Colonic mucosa (tissue), 4 donors: ENCODE measurements at regions not wholly inside any gene's neighbourhood (a gene's known extent, or its start where the extent isn't known, plus 50 kb on each side); places are given as distances from the start of the nearest gene placed in this dataset.
"Not testable (repeated sequence)": the region's sequence is repeated elsewhere in the genome, so short reads cannot be mapped to it uniquely, and the experiment has no call there.

Experiments
- DNase-seq: peaks from one replicate; pipeline ENCODE4 v3.0.0-alpha.2; 2020
- H3K27ac ChIP-seq: fragments of 200-600 bp; one replicate; pipeline ENCODE4 v1.8.0; 2021
- H3K27me3 ChIP-seq: fragments of 200-600 bp; one replicate; pipeline ENCODE4 v1.8.0; 2021
- H3K36me3 ChIP-seq: fragments of 200-600 bp; one replicate; pipeline ENCODE4 v1.8.0; 2021
- H3K4me1 ChIP-seq: fragments of 200-600 bp; one replicate; pipeline ENCODE4 v1.8.0; 2021; ENCODE audit warnings: mild to moderate bottlenecking
- H3K4me3 ChIP-seq: fragments of 200-600 bp; one replicate; pipeline ENCODE4 v1.8.0; 2021
- H3K9ac ChIP-seq, 2 donors: one replicate each; pipeline ENCODE4 v1.7.0; 2013; ENCODE audit warnings: control low read depth in 2 of 2, low read depth in 2 of 2, low read length in 2 of 2
- H3K9me3 ChIP-seq: fragments of 200-600 bp; one replicate; pipeline ENCODE4 v1.8.0; 2021
- intact Hi-C: fragments of 100-400 bp; cut with DNase I; formaldehyde crosslinking; loops from one replicate; pipeline ENCODE4 v1.14.1; 2022
- TF ChIP-seq, protein P1 (sequence below): fragments of 200-600 bp; IDR thresholded peaks from one replicate; pipeline ENCODE4 v1.8.0; 2022; ENCODE audit warnings: antibody characterized with exemption, mild to moderate bottlenecking
- donor health status: healthy.
- donor health status: DM: no; HTN: no; CAD: no.
- donor health status: DM: no; HTN: no; CAD: no.

GRCh38 chrX:84748965-84749656, 246.9 kb upstream of the HDX start:
- intact Hi-C loops: no loop called here
- TF ChIP-seq, protein P1, sequence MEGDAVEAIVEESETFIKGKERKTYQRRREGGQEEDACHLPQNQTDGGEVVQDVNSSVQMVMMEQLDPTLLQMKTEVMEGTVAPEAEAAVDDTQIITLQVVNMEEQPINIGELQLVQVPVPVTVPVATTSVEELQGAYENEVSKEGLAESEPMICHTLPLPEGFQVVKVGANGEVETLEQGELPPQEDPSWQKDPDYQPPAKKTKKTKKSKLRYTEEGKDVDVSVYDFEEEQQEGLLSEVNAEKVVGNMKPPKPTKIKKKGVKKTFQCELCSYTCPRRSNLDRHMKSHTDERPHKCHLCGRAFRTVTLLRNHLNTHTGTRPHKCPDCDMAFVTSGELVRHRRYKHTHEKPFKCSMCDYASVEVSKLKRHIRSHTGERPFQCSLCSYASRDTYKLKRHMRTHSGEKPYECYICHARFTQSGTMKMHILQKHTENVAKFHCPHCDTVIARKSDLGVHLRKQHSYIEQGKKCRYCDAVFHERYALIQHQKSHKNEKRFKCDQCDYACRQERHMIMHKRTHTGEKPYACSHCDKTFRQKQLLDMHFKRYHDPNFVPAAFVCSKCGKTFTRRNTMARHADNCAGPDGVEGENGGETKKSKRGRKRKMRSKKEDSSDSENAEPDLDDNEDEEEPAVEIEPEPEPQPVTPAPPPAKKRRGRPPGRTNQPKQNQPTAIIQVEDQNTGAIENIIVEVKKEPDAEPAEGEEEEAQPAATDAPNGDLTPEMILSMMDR: no peak
- Histone ChIP-seq H3K36me3 (no peaks in the 10 kb centered on the region), H3K9me3 (no peaks in the 10 kb centered on the region), H3K27ac (no peak overlapping the region), H3K27me3 (no peaks in the 10 kb centered on the region), H3K4me3 (no peak overlapping the region), H3K9ac (no peak overlapping the region), H3K4me1 (no peaks in the 10 kb centered on the region)
- DNase-seq: no peak

DNA sequence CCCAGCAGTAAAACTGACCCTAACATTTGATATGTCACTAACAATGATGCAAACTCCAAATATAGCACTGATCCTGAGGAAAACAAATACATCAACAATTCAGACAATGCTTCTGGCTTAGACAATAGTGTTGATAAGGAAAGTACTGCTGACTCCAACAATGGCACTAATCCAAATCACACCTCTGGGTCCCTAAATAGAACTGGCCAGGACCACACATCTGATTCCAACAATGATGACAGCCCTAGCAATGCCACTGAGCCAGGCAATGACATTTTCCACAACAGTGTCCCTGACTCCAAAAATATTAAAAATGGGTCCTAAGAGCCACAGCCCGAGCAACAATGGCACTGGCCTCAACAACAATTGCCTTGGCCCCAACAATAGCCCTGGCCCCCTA, 243.1 kb upstream of the APOOL start:
- TF ChIP-seq, protein P1: no peak
- intact Hi-C loops: no loop called here

GRCh38 chrX:84796321-84796720, 207.4 kb upstream of the APOOL start:
- H3K36me3 ChIP-seq: no peaks in the 10 kb centered on the region
- no peaks in the 10 kb centered on the region for H3K9me3 ChIP-seq
- TF ChIP-seq, protein P1: no peak
- no peak overlapping the region for H3K4me3 ChIP-seq
- no peak overlapping the region for H3K9ac ChIP-seq
- no peaks in the 10 kb centered on the region for H3K27me3 ChIP-seq
- DNase-seq: no peak
- H3K27ac ChIP-seq: no peak overlapping the region
- intact Hi-C loops: no loop called here
- H3K4me1 ChIP-seq: no peaks in the 10 kb centered on the region

More for the DNA sequence above, 243.1 kb upstream of the APOOL start:
- Histone ChIP-seq H3K27me3 (no peaks in the 10 kb centered on the region), H3K9me3 (no peaks in the 10 kb centered on the region), H3K27ac (no peak overlapping the region), H3K4me1 (no peaks in the 10 kb centered on the region), H3K9ac (no peak overlapping the region), H3K4me3 (no peak overlapping the region), H3K36me3 (no peaks in the 10 kb centered on the region)
- no peak for DNase-seq

DNA sequence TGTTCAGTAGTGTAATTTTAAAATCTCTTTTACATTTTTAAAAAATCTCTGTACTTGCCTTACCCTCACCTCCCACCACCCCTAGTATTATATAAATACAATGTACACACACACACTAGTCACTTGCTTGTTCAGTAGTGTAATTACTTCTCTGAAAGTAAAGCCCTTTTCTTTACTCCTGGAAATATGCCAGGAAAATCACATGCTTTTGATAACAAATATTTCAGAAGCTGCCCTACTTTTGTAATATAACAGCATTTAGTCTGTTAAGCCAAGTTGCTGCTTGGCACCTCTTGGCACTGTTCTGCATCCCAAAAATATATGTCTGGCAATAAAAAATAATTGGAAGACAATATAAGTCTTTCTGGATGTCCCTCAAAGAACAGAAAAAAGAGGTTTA, 172.8 kb upstream of the APOOL start:
- DNase-seq: no peak
- intact Hi-C loops: no loop called here

DNA sequence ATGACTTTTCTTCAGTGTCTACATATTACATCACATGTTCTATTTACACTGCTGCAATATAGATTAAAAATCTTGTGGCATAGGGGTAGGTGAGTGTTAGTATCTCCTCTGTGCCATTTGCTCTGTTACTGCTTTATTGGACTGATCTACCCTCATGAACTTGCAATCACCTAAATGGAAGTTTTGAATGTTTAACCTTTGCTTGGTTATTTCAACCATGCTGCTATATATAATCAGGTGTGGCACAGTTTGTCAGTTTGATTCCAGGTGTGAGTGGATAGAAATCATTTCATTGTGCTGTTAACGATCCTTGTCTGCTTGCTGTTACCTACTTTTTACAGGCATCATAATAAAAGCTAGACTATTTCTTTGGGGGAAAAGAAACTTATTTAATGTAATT, 157.1 kb upstream of the APOOL start:
- H3K9ac ChIP-seq, H3K4me1 ChIP-seq, DNase-seq, H3K27ac ChIP-seq, H3K4me3 ChIP-seq, intact Hi-C loops, H3K27me3 ChIP-seq, H3K9me3 ChIP-seq, H3K36me3 ChIP-seq: not testable (repeated sequence)

More for the DNA sequence above, 172.8 kb upstream of the APOOL start:
- H3K36me3 ChIP-seq: no peaks in the 10 kb centered on the region
- H3K27me3 ChIP-seq: no peaks in the 10 kb centered on the region
- TF ChIP-seq, protein P1: no peak
- no peak overlapping the region for H3K9ac ChIP-seq
- H3K9me3 ChIP-seq: no peaks in the 10 kb centered on the region
- no peaks in the 10 kb centered on the region for H3K4me1 ChIP-seq
- no peak overlapping the region for H3K4me3 ChIP-seq
- no peak overlapping the region for H3K27ac ChIP-seq

DNA sequence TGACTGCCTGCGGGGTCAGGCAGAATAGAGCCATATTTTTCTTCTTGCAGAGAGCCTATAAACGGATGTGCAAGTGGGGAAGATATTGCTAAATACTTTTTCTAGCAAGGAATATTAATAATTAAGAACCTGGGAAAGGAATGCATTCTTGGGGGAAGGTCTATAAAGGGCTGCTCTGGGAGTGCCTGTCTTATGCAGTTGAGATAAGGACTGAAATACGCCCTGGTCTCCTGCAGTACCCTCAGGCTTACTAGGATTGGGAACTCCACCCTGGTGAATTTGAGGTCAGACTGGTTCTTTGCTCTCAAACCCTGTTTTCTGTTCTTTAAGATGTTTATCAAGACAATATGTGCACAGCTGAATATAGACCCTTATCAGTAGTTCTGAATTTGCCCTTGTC, 152.5 kb upstream of the APOOL start:
- DNase-seq, H3K4me3 ChIP-seq, H3K36me3 ChIP-seq, intact Hi-C loops, H3K9me3 ChIP-seq, H3K9ac ChIP-seq, H3K27ac ChIP-seq, H3K4me1 ChIP-seq, H3K27me3 ChIP-seq: not testable (repeated sequence)

GRCh38 chrX:84856791-84857190, 146.9 kb upstream of the APOOL start:
- H3K9ac ChIP-seq, intact Hi-C loops, H3K4me3 ChIP-seq, H3K9me3 ChIP-seq, DNase-seq, H3K36me3 ChIP-seq, H3K4me1 ChIP-seq, H3K27me3 ChIP-seq, H3K27ac ChIP-seq: not testable (repeated sequence)

GRCh38 chrX:84858771-84859170, 144.9 kb upstream of the APOOL start:
- H3K4me3 ChIP-seq, H3K27me3 ChIP-seq, H3K9ac ChIP-seq, DNase-seq, H3K36me3 ChIP-seq, H3K4me1 ChIP-seq, intact Hi-C loops, H3K27ac ChIP-seq, H3K9me3 ChIP-seq: not testable (repeated sequence)
